Keratinocyte (primary cell): ENCODE measurements at regions not wholly inside any gene's neighbourhood (a gene's known extent, or its start where the extent isn't known, plus 50 kb on each side); places are given as distances from the start of the nearest gene placed in this dataset.

ENCODE experiments used
- DNase-seq: peaks from one replicate; pipeline ENCODE4 v3.0.0-alpha.2; 2011; ENCODE audit warnings: low read depth, missing footprints, low spot score
- FAIRE-seq: peaks from 2 replicates; lab custom pipeline; 2011; peaks lifted over from hg19 to GRCh38; lab: Jason Lieb, UNC
- H2AFZ ChIP-seq: 2 replicates; pipeline ENCODE4 v1.6.0; 2012; ENCODE audit warnings: low read length, control low read depth, inconsistent platforms; ENCODE audit not compliant: control insufficient read depth
- H3K27ac ChIP-seq: 2 replicates; pipeline ENCODE4 v1.5.1; 2011; ENCODE audit warnings: low read length; ENCODE audit not compliant: control insufficient read depth, insufficient read depth
- H3K27me3 ChIP-seq: 3 replicates; pipeline ENCODE4 v1.6.0; 2011; ENCODE audit warnings: low read length; ENCODE audit not compliant: control insufficient read depth, insufficient read depth; ENCODE audit errors: extremely low read depth
- H3K36me3 ChIP-seq, 2 experiments: 2 replicates in 1 of 2; 3 replicates in 1 of 2; pipeline ENCODE4 v1.5.1; 2011; ENCODE audit warnings: low read length in 2 of 2, mild to moderate bottlenecking in 1 of 2; ENCODE audit not compliant: control insufficient read depth in 2 of 2, insufficient read depth in 2 of 2; ENCODE audit errors: extremely low read depth in 1 of 2
- H3K4me1 ChIP-seq: 3 replicates; pipeline ENCODE4 v1.5.1; 2011; ENCODE audit warnings: low read length; ENCODE audit not compliant: control insufficient read depth, insufficient read depth; ENCODE audit errors: extremely low read depth
- H3K4me2 ChIP-seq: 3 replicates; pipeline ENCODE4 v1.6.0; 2011; ENCODE audit warnings: low read depth, low read length; ENCODE audit not compliant: control insufficient read depth, insufficient read depth; ENCODE audit errors: extremely low read depth
- H3K4me3 ChIP-seq, 3 experiments: fragments of 200-600 bp in 1 of 3; sonication (generic) in 1 of 3; 2 replicates in 2 of 3; 3 replicates in 1 of 3; pipeline ENCODE4 v1.5.1; 2011 to 2016; ENCODE audit warnings: low read length in 3 of 3, mild to moderate bottlenecking in 3 of 3, control low read depth in 2 of 3, inconsistent platforms in 1 of 3, low read depth in 1 of 3, mixed read lengths in 1 of 3, mixed run types in 1 of 3, moderate library complexity in 1 of 3; ENCODE audit not compliant: control insufficient read depth in 2 of 3, insufficient read depth in 2 of 3; ENCODE audit errors: extremely low read depth in 1 of 3
- H3K79me2 ChIP-seq: 2 replicates; pipeline ENCODE4 v1.6.0; 2012; ENCODE audit warnings: low read length; ENCODE audit not compliant: control insufficient read depth, insufficient read depth
- H3K9ac ChIP-seq: 3 replicates; pipeline ENCODE4 v1.6.0; 2011; ENCODE audit warnings: low read length; ENCODE audit not compliant: control insufficient read depth, insufficient read depth; ENCODE audit errors: extremely low read depth
- H3K9me1 ChIP-seq: 3 replicates; pipeline ENCODE4 v1.6.0; 2011; ENCODE audit warnings: low read length; ENCODE audit not compliant: control insufficient read depth, insufficient read depth; ENCODE audit errors: extremely low read depth
- H3K9me3 ChIP-seq: 2 replicates; pipeline ENCODE4 v1.5.1; 2012; ENCODE audit warnings: low read depth, low read length; ENCODE audit not compliant: control insufficient read depth
- H4K20me1 ChIP-seq: 3 replicates; pipeline ENCODE4 v1.6.0; 2011; ENCODE audit warnings: low read length; ENCODE audit not compliant: control insufficient read depth, insufficient read depth; ENCODE audit errors: extremely low read depth
- EZH2 ChIP-seq: IDR thresholded peaks from one replicate; pipeline ENCODE4 v1.6.1; 2012; ENCODE audit warnings: inconsistent platforms, mild to moderate bottlenecking, low read length, moderate library complexity
- dilution Hi-C: fragments of 300-500 bp; cut with MboI; formaldehyde crosslinking; loops from one replicate; pipeline ENCODE4 v1.7.0; 2020; ENCODE audit warnings: low sequenced_read_pairs; ENCODE audit not compliant: extremely low pct_ligation_motif_present
- TF ChIP-seq, protein P1 (sequence below), 3 experiments: IDR thresholded peaks in 1 of 3; conservative IDR thresholded peaks in 1 of 3; optimal IDR thresholded peaks in 1 of 3; 2 replicates in 2 of 3; 3 replicates in 1 of 3; pipeline versions ENCODE3 to v1.5.1; 2011; ENCODE audit warnings: low read length in 3 of 3, mild to moderate bottlenecking in 3 of 3, moderate library complexity in 2 of 3, control low read depth in 1 of 3, inconsistent platforms in 1 of 3; ENCODE audit not compliant: insufficient read depth in 2 of 3; ENCODE audit errors: extremely low read depth in 1 of 3

DNA sequence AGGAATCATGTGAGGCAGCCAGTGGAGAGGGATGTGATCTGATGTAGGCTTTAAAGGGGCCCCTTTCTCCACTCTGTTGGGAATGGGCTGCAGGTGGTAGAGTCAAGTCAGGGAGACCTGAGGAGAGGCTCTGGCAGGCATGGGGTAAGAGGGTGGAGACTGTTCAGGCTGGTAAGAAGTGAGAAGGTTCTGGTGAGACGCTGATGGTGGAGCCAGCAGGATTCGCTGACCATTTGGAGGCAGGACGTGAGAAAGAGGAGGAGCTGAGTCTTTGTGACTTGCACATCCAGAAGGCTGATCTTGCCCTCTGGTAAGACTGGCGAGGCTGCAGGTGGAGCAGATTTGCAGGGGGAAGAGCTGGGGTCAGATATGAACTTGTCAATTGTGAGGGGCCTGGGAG is 248.0 kb downstream of the NSG2 start:
- TF ChIP-seq, protein P1, sequence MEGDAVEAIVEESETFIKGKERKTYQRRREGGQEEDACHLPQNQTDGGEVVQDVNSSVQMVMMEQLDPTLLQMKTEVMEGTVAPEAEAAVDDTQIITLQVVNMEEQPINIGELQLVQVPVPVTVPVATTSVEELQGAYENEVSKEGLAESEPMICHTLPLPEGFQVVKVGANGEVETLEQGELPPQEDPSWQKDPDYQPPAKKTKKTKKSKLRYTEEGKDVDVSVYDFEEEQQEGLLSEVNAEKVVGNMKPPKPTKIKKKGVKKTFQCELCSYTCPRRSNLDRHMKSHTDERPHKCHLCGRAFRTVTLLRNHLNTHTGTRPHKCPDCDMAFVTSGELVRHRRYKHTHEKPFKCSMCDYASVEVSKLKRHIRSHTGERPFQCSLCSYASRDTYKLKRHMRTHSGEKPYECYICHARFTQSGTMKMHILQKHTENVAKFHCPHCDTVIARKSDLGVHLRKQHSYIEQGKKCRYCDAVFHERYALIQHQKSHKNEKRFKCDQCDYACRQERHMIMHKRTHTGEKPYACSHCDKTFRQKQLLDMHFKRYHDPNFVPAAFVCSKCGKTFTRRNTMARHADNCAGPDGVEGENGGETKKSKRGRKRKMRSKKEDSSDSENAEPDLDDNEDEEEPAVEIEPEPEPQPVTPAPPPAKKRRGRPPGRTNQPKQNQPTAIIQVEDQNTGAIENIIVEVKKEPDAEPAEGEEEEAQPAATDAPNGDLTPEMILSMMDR (optimal IDR thresholded peaks at IDR 0.05 in 1 of 3, IDR thresholded peaks at IDR 0.05 in 1 of 3, conservative IDR thresholded peaks at IDR 0.05 in 1 of 3; ENCODE audit: extremely low read depth in 1 of 3, insufficient read depth in 2 of 3, low read length in 3 of 3): no peak
- TF ChIP-seq EZH2: no peak
- Histone ChIP-seq H4K20me1 (no peaks in the 10 kb centered on the region), H3K36me3 (no peaks in the 10 kb centered on the region), H3K9me1 (no peaks in the 10 kb centered on the region), H3K4me2 (no peak overlapping the region), H2AFZ (no peak overlapping the region), H3K4me3 (no peak overlapping the region), H3K27me3 (no peaks in the 10 kb centered on the region), H3K4me1 (no peaks in the 10 kb centered on the region), H3K9me3 (no peaks in the 10 kb centered on the region), H3K9ac (no peak overlapping the region), H3K79me2 (no peaks in the 10 kb centered on the region), H3K27ac (no peak overlapping the region)
- dilution Hi-C loops: no loop called here
- DNase-seq (no peak), FAIRE-seq (no peak)

DNA sequence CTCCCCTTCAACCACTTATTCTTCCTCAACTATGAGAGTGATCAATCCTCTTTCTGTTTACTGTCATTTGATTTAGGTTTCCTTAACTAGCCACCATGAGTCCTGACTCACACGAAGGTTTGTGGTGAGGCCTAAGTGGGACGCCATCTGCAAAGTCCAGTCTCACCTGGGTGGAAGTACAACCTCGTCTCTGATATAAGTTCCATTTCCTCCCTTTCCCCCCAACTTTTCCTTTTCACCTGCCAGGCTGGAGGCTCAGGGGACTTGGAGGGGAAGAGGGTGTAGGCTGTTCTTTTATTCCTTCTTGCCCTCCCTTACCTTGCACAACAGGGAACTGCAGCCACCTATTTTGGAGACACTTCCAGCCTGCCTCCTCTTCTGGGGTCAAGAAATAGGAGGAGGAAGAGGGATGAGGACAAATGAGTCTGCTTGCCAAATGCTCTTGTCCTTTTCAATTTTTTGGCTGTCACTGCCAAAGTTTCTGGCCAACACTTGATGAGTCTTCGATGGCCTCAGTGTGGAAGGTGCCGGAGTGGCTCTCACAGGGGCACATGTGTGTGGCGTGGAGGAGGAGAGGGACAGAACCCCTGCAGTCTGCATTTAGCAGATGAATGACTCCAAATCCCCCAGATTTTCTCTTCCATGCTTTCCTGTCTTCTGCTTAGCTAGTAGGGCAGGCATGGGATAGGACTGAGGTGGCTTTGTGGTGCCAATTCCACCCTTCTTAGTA is 249.6 kb downstream of the NSG2 start:
- H3K9ac ChIP-seq: no peak overlapping the region
- H3K4me2 ChIP-seq: no peak overlapping the region
- H3K36me3 ChIP-seq: no peaks in the 10 kb centered on the region
- H3K27ac ChIP-seq: no peak overlapping the region
- H3K4me3 ChIP-seq: no peak overlapping the region
- no peaks in the 10 kb centered on the region for H3K9me3 ChIP-seq
- H3K9me1 ChIP-seq: no peaks in the 10 kb centered on the region
- H3K27me3 ChIP-seq: no peaks in the 10 kb centered on the region
- H3K79me2 ChIP-seq: no peaks in the 10 kb centered on the region
- no peak overlapping the region for H2AFZ ChIP-seq
- dilution Hi-C loops: no loop called here
- DNase-seq (no peak), FAIRE-seq (no peak)
- no peaks in the 10 kb centered on the region for H3K4me1 ChIP-seq
- no peak for TF ChIP-seq EZH2
- TF ChIP-seq, protein P1 (optimal IDR thresholded peaks at IDR 0.05 in 1 of 3, IDR thresholded peaks at IDR 0.05 in 1 of 3, conservative IDR thresholded peaks at IDR 0.05 in 1 of 3; ENCODE audit: extremely low read depth in 1 of 3, insufficient read depth in 2 of 3, low read length in 3 of 3): no peak
- H4K20me1 ChIP-seq: no peaks in the 10 kb centered on the region
